IMR-90 (cell line): ENCODE measurements at regions not wholly inside any gene's neighbourhood (a gene's known extent, or its start where the extent isn't known, plus 50 kb on each side); places are given as distances from the start of the nearest gene placed in this dataset.

Experiments used
- CEBPB ChIP-seq: IDR thresholded peaks from 2 replicates; pipeline ENCODE4 v1.6.1; 2012; ENCODE audit warnings: low read depth, low read length, improper control_type of control experiment
- CTCF ChIP-seq: conservative IDR thresholded peaks from 2 replicates; pipeline ENCODE4 v1.5.1; 2012; ENCODE audit warnings: mild to moderate bottlenecking, low read depth, low read length, improper control_type of control experiment
- MAFK ChIP-seq: IDR thresholded peaks from 2 replicates; pipeline ENCODE4 v1.6.1; 2012; ENCODE audit warnings: low read depth, low read length, improper control_type of control experiment
- MXI1 ChIP-seq: IDR thresholded peaks from 2 replicates; pipeline ENCODE4 v1.6.1; 2012; ENCODE audit warnings: low read depth, mild to moderate bottlenecking, low read length, moderate library complexity, borderline replicate concordance
- POLR2A ChIP-seq: IDR thresholded peaks from 2 replicates; pipeline ENCODE4 v1.6.1; 2012; ENCODE audit warnings: mild to moderate bottlenecking, low read depth, low read length
- RAD21 ChIP-seq: IDR thresholded peaks from 2 replicates; pipeline ENCODE4 v1.6.1; 2012; ENCODE audit warnings: low read length, improper control_type of control experiment
- RCOR1 ChIP-seq: IDR thresholded peaks from 2 replicates; pipeline ENCODE4 v1.6.1; 2012; ENCODE audit warnings: mild to moderate bottlenecking, low read length, improper control_type of control experiment; ENCODE audit not compliant: insufficient replicate concordance
- RFX5 ChIP-seq: IDR thresholded peaks from 2 replicates; pipeline ENCODE4 v1.8.0; 2012; ENCODE audit warnings: low read depth, mild to moderate bottlenecking, low read length, moderate library complexity
- SMC3 ChIP-seq: fragments of 150-350 bp; IDR thresholded peaks from 2 replicates; pipeline ENCODE4 v1.6.1; 2016; ENCODE audit warnings: low read depth, mild to moderate bottlenecking, antibody characterized with exemption, low read length, moderate library complexity
- USF2 ChIP-seq: fragments of 150-350 bp; IDR thresholded peaks from 2 replicates; pipeline ENCODE4 v1.6.1; 2017; ENCODE audit warnings: mild to moderate bottlenecking, antibody characterized with exemption, low read length, low read depth

- TF ChIP-seq CTCF = no peak
- TF ChIP-seq POLR2A = no peak
- TF ChIP-seq RAD21 = no peak
- TF ChIP-seq MAFK = no peak
- TF ChIP-seq RCOR1 = no peak
- TF ChIP-seq CEBPB = no peak
- no peak for TF ChIP-seq MXI1
- no peak for TF ChIP-seq RFX5
- no peak for TF ChIP-seq SMC3
- no peak for TF ChIP-seq USF2
Observed at GRCh38 chr21:14878971-14879370, 185.8 kb downstream of the NRIP1 start.
